Keratinocyte (primary cell): ENCODE measurements at regions not wholly inside any gene's neighbourhood (a gene's known extent, or its start where the extent isn't known, plus 50 kb on each side); places are given as distances from the start of the nearest gene placed in this dataset.

Experiments
- DNase-seq: peaks from one replicate; pipeline ENCODE4 v3.0.0-alpha.2; 2011; ENCODE audit warnings: low read depth, missing footprints, low spot score
- FAIRE-seq: peaks from 2 replicates; lab custom pipeline; 2011; peaks lifted over from hg19 to GRCh38; lab: Jason Lieb, UNC
- H2AFZ ChIP-seq: 2 replicates; pipeline ENCODE4 v1.6.0; 2012; ENCODE audit warnings: low read length, control low read depth, inconsistent platforms; ENCODE audit not compliant: control insufficient read depth
- H3K27ac ChIP-seq: 2 replicates; pipeline ENCODE4 v1.5.1; 2011; ENCODE audit warnings: low read length; ENCODE audit not compliant: control insufficient read depth, insufficient read depth
- H3K27me3 ChIP-seq: 3 replicates; pipeline ENCODE4 v1.6.0; 2011; ENCODE audit warnings: low read length; ENCODE audit not compliant: control insufficient read depth, insufficient read depth; ENCODE audit errors: extremely low read depth
- H3K36me3 ChIP-seq, 2 experiments: 2 replicates in 1 of 2; 3 replicates in 1 of 2; pipeline ENCODE4 v1.5.1; 2011; ENCODE audit warnings: low read length in 2 of 2, mild to moderate bottlenecking in 1 of 2; ENCODE audit not compliant: control insufficient read depth in 2 of 2, insufficient read depth in 2 of 2; ENCODE audit errors: extremely low read depth in 1 of 2
- H3K4me1 ChIP-seq: 3 replicates; pipeline ENCODE4 v1.5.1; 2011; ENCODE audit warnings: low read length; ENCODE audit not compliant: control insufficient read depth, insufficient read depth; ENCODE audit errors: extremely low read depth
- H3K4me2 ChIP-seq: 3 replicates; pipeline ENCODE4 v1.6.0; 2011; ENCODE audit warnings: low read depth, low read length; ENCODE audit not compliant: control insufficient read depth, insufficient read depth; ENCODE audit errors: extremely low read depth
- H3K4me3 ChIP-seq, 3 experiments: fragments of 200-600 bp in 1 of 3; sonication (generic) in 1 of 3; 2 replicates in 2 of 3; 3 replicates in 1 of 3; pipeline ENCODE4 v1.5.1; 2011 to 2016; ENCODE audit warnings: low read length in 3 of 3, mild to moderate bottlenecking in 3 of 3, control low read depth in 2 of 3, inconsistent platforms in 1 of 3, low read depth in 1 of 3, mixed read lengths in 1 of 3, mixed run types in 1 of 3, moderate library complexity in 1 of 3; ENCODE audit not compliant: control insufficient read depth in 2 of 3, insufficient read depth in 2 of 3; ENCODE audit errors: extremely low read depth in 1 of 3
- H3K79me2 ChIP-seq: 2 replicates; pipeline ENCODE4 v1.6.0; 2012; ENCODE audit warnings: low read length; ENCODE audit not compliant: control insufficient read depth, insufficient read depth
- H3K9ac ChIP-seq: 3 replicates; pipeline ENCODE4 v1.6.0; 2011; ENCODE audit warnings: low read length; ENCODE audit not compliant: control insufficient read depth, insufficient read depth; ENCODE audit errors: extremely low read depth
- H3K9me1 ChIP-seq: 3 replicates; pipeline ENCODE4 v1.6.0; 2011; ENCODE audit warnings: low read length; ENCODE audit not compliant: control insufficient read depth, insufficient read depth; ENCODE audit errors: extremely low read depth
- H3K9me3 ChIP-seq: 2 replicates; pipeline ENCODE4 v1.5.1; 2012; ENCODE audit warnings: low read depth, low read length; ENCODE audit not compliant: control insufficient read depth
- H4K20me1 ChIP-seq: 3 replicates; pipeline ENCODE4 v1.6.0; 2011; ENCODE audit warnings: low read length; ENCODE audit not compliant: control insufficient read depth, insufficient read depth; ENCODE audit errors: extremely low read depth
- EZH2 ChIP-seq: IDR thresholded peaks from one replicate; pipeline ENCODE4 v1.6.1; 2012; ENCODE audit warnings: inconsistent platforms, mild to moderate bottlenecking, low read length, moderate library complexity
- dilution Hi-C: fragments of 300-500 bp; cut with MboI; formaldehyde crosslinking; loops from one replicate; pipeline ENCODE4 v1.7.0; 2020; ENCODE audit warnings: low sequenced_read_pairs; ENCODE audit not compliant: extremely low pct_ligation_motif_present
- TF ChIP-seq, protein P1 (sequence below), 3 experiments: IDR thresholded peaks in 1 of 3; conservative IDR thresholded peaks in 1 of 3; optimal IDR thresholded peaks in 1 of 3; 2 replicates in 2 of 3; 3 replicates in 1 of 3; pipeline versions ENCODE3 to v1.5.1; 2011; ENCODE audit warnings: low read length in 3 of 3, mild to moderate bottlenecking in 3 of 3, moderate library complexity in 2 of 3, control low read depth in 1 of 3, inconsistent platforms in 1 of 3; ENCODE audit not compliant: insufficient read depth in 2 of 3; ENCODE audit errors: extremely low read depth in 1 of 3

DNA sequence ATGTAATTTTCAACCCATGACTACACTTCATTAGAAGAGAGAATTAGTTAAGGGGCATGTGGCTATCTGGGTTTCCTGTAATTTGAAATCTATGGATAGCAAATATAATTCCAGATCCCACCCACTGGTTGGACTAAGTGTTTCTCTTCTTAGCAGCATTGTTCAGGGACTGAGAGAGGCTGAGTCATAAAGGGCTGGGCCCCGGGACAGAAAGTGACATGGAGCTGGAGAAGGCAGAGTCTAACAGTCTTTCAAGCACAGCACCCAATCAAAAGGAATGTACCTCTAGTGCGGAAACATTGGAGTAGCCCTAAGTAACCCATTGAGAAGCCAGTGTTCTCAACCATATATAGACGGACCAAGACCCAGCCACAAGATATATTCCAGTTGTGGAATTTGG is 363.9 kb downstream of the DHX35 start:
- no peak overlapping the region for H3K4me2 ChIP-seq
- H3K9ac ChIP-seq: no peak overlapping the region
- FAIRE-seq (no peak), DNase-seq (no peak)
- no peaks in the 10 kb centered on the region for H4K20me1 ChIP-seq
- no peaks in the 10 kb centered on the region for H3K79me2 ChIP-seq
- no peaks in the 10 kb centered on the region for H3K27me3 ChIP-seq
- no peak overlapping the region for H2AFZ ChIP-seq
- H3K9me1 ChIP-seq: no peaks in the 10 kb centered on the region
- no peak overlapping the region for H3K27ac ChIP-seq
- H3K9me3 ChIP-seq: no peaks in the 10 kb centered on the region
- TF ChIP-seq, protein P1, sequence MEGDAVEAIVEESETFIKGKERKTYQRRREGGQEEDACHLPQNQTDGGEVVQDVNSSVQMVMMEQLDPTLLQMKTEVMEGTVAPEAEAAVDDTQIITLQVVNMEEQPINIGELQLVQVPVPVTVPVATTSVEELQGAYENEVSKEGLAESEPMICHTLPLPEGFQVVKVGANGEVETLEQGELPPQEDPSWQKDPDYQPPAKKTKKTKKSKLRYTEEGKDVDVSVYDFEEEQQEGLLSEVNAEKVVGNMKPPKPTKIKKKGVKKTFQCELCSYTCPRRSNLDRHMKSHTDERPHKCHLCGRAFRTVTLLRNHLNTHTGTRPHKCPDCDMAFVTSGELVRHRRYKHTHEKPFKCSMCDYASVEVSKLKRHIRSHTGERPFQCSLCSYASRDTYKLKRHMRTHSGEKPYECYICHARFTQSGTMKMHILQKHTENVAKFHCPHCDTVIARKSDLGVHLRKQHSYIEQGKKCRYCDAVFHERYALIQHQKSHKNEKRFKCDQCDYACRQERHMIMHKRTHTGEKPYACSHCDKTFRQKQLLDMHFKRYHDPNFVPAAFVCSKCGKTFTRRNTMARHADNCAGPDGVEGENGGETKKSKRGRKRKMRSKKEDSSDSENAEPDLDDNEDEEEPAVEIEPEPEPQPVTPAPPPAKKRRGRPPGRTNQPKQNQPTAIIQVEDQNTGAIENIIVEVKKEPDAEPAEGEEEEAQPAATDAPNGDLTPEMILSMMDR (optimal IDR thresholded peaks at IDR 0.05 in 1 of 3, IDR thresholded peaks at IDR 0.05 in 1 of 3, conservative IDR thresholded peaks at IDR 0.05 in 1 of 3; ENCODE audit: extremely low read depth in 1 of 3, insufficient read depth in 2 of 3, low read length in 3 of 3): no peak
- TF ChIP-seq EZH2: no peak
- dilution Hi-C loops: no loop called here
- no peaks in the 10 kb centered on the region for H3K36me3 ChIP-seq
- no peaks in the 10 kb centered on the region for H3K4me1 ChIP-seq
- no peak overlapping the region for H3K4me3 ChIP-seq

DNA sequence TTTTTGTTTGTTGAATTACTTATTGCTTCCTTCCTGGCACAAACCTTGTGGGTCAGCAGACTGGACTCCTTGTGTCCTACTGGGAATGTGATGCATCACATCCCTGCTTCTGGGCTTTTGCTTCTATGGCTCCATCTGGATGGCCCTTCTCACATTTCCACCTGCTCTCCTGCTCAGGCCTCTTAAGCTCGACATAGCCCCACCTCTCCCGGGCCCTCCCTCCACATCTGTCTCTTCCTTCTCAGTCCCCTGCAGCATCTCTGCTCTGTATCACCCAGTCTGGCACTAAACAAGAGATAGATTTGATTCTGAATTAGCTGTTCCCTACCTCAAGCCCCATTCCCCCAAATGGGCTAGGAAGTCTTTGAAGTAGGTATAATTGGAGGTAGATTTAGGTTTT is 356.8 kb downstream of the DHX35 start:
- Histone ChIP-seq H3K27me3 (no peaks in the 10 kb centered on the region), H4K20me1 (no peaks in the 10 kb centered on the region), H3K9me1 (no peaks in the 10 kb centered on the region), H3K79me2 (no peaks in the 10 kb centered on the region), H3K4me2 (no peak overlapping the region), H3K4me3 (no peak overlapping the region), H3K9me3 (no peaks in the 10 kb centered on the region), H2AFZ (no peak overlapping the region), H3K27ac (no peak overlapping the region), H3K36me3 (no peaks in the 10 kb centered on the region), H3K4me1 (no peaks in the 10 kb centered on the region), H3K9ac (no peak overlapping the region)
- TF ChIP-seq, protein P1 (optimal IDR thresholded peaks at IDR 0.05 in 1 of 3, IDR thresholded peaks at IDR 0.05 in 1 of 3, conservative IDR thresholded peaks at IDR 0.05 in 1 of 3; ENCODE audit: extremely low read depth in 1 of 3, insufficient read depth in 2 of 3, low read length in 3 of 3): no peak
- no peak for TF ChIP-seq EZH2
- dilution Hi-C loops: no loop called here
- FAIRE-seq (no peak), DNase-seq (no peak)
